Tibial nerve (tissue), 3 donors: ENCODE measurements at regions not wholly inside any gene's neighbourhood (a gene's known extent, or its start where the extent isn't known, plus 50 kb on each side); places are given as distances from the start of the nearest gene placed in this dataset.

ENCODE experiments used
- CTCF ChIP-seq, 5 experiments: fragments of 200-600 bp in 3 of 5; fragments of 450-650 bp in 2 of 5; sonication (generic) in 3 of 5; IDR thresholded peaks; one replicate each; pipeline ENCODE4 v1.5.1; 2016 to 2019; ENCODE audit warnings: antibody characterized with exemption in 5 of 5, mild to moderate bottlenecking in 3 of 5, moderate library complexity in 2 of 5
- POLR2A ChIP-seq, 2 donors: fragments of 450-650 bp; IDR thresholded peaks; one replicate each; pipeline ENCODE4 v1.6.1; 2017; ENCODE audit warnings: antibody characterized with exemption in 2 of 2, mild to moderate bottlenecking in 2 of 2, moderate library complexity in 2 of 2

GRCh38 chr9:90052366-90052765 lies 447.6 kb downstream of the GADD45G start:
- TF ChIP-seq CTCF (IDR thresholded peaks at IDR 0.05): no peak
- TF ChIP-seq POLR2A (IDR thresholded peaks at IDR 0.05): no peak
